ENCODE measurements at regions not wholly inside any gene's neighbourhood (a gene's known extent, or its start where the extent isn't known, plus 50 kb on each side); places are given as distances from the start of the nearest gene placed in this dataset.

DNA sequence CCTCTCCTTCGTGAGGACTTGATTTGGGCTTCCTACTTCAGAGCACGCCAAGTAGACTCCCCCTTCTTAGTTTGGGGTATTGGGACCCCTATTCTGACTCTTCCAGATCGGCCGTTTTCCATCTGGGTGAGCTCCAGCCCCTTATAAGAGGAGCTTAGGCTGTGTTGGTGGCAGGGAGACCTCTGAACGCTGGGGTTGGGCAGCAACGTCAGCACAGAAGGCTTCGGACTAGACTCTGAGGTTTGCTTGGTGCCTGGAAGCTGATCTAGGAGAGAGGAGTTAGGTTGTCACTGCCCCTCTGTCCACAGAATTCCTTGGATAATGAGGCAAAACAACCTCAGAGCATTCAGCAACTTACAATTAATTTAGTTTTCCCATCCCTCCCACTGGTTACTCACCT is 99.2 kb upstream of the RTL1 start:
- DNase-seq (ENCODE audit: low read depth in 2 of 2, low spot score in 1 of 2), result no peak

DNA sequence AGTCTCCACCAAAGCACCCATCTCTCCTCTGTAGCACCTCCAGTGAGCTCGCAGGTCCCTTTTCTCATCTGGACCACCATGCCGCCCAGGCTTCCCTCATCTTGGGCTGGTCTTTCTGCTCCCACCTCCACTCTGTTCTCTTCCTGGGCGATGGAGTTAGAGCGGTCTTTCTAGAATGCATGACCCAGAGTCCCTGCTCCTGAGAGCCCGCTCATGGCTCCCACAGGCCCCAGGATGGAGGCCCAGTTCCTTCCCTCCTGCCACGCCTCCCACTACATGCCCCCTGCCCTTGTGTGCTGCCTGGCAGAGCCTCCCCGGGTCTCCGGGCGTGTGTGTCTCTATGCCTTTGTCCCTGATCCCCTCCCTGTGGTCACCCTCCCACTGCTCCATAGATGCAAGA is 100.7 kb upstream of the RTL1 start:
- DNase-seq (ENCODE audit: low read depth in 2 of 2, low spot score in 1 of 2), result no peak

GRCh38 chr14:101004954-101005353 is 101.4 kb upstream of the RTL1 start:
- no peak for DNase-seq (ENCODE audit: low read depth in 2 of 2, low spot score in 1 of 2)

DNA sequence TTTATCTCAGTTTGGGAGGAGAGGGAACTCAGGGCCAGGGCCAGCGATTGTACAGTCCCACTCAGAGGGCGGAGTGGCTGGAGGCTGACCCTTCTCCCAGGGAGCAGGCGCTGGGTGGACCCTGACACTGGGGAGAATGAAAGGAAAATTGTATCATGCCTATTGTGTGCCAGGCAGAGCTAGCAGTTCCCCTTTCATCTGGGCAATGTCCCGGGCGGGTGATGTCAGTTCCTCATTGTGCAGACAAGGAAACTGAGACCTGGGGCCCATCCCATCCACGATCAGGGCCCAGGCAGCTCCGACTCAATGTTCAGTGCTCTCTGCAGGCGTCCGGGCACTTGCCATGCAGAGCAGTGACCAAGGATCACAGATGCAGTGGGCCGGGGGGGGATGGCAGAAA is 101.9 kb upstream of the RTL1 start:
- no peak for DNase-seq (ENCODE audit: low read depth in 2 of 2, low spot score in 1 of 2)

- DNase-seq (ENCODE audit: low read depth in 2 of 2, low spot score in 1 of 2), result no peak
Observed at GRCh38 chr14:101006008-101006407, 102.5 kb upstream of the RTL1 start.

- DNase-seq (ENCODE audit: low read depth in 2 of 2, low spot score in 1 of 2), result no peak
Observed at GRCh38 chr14:101007004-101007614, 103.6 kb upstream of the RTL1 start.

- DNase-seq (ENCODE audit: low read depth in 2 of 2, low spot score in 1 of 2), result no peak
Observed at GRCh38 chr14:101007765-101008164, 104.2 kb upstream of the RTL1 start.

DNA sequence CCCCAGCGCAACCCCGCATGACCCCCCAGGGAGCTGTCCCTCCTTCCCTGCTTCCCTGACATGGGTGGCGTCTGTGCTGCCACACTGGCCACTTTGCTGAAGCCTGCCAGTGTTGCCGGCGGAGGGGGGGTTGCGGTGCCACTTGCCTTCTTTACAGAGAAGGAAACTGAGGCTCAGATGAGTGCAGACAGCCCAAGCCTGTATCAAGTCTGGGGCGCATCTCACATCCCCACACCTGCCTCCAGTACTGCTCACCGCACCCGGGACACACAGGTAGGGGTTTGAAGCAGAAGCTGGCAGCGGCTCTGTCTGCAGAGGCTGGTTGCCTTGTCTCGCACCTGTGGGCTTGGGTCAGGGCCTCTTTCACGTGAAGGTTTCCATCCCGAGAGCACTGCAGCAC is 104.7 kb upstream of the RTL1 start:
- DNase-seq (ENCODE audit: low read depth in 2 of 2, low spot score in 1 of 2), result no peak

DNA sequence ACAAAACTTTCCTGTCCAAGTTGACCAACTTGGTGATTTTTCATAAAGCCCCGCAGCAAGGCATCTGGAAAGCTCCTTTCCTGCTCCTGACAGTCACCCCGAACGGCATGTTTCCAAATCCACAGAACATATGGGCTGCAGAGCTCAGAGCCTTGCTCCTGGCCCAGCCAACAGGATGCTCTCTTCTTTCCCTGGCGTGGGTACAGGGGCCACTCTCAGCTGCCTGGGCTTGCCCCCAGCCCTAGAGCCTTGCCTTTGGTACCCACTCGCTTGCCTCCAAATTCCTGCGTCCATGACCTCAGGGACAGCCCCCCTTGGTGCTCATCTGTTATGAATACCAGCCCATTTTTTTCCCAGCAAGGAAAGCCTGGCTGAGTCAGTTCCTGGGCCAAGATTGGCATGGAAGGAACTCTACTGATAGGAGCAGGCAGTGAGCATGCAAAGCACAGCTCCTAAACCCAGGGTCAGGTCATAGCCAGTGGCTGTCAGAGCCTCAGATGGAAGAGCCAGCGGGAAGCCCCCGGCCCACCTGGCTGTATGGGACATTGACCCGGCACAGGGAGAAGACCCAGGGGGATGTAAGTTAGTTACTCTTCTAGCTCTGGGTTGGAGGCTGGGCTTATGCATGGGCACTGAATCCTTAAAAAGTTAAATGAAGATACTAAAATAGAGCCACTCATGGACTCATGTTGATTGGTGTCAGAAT is 105.3 kb upstream of the RTL1 start:
- DNase-seq (ENCODE audit: low read depth in 2 of 2, low spot score in 1 of 2), result no peak

- DNase-seq (ENCODE audit: low read depth in 2 of 2, low spot score in 1 of 2), result no peak
Observed at GRCh38 chr14:101009531-101009930, 106.0 kb upstream of the RTL1 start.

DNA sequence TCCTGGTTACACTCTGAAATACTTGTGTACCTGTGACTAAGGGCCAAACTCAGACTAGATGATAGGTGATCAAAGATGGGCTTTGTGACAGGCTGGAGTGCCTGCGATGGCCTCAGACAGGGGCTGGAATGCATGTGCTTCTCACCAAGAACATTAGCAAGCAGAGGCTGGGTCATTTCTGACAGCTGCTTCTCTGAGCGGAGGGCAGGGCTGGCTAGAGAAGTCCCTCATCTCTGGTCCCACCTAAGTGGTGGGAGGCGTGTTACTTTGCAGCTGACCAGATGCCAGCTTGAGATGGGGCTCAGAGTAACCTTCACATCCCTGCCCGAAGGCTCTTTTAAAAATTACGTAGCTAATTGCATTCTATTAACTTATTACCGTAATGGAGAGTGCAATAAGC is 106.8 kb upstream of the RTL1 start:
- no peak for DNase-seq (ENCODE audit: low read depth in 2 of 2, low spot score in 1 of 2)

GRCh38 chr14:101010835-101011234 is 107.3 kb upstream of the RTL1 start:
- no peak for DNase-seq (ENCODE audit: low read depth in 2 of 2, low spot score in 1 of 2)

DNA sequence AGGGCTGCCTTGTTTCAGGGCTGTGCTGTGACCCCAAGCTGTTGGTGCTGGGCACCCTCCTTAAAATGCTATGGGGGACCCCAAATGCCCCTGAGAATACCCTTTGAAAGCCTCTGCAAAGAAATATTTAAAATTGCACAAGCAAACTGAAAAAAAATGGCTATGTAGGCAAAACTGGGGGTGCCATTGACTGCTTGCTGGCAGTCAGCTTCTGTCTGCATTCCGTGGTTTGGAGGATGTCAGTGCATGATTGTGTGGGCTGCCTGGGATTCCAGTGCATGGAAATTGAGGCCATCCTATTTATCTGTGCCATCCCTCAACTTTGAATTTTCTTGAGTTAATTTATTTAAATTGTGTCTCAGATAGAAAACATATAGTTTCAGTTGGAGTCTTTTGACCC is 113.7 kb upstream of the RTL1 start:
- DNase-seq (ENCODE audit: low read depth in 2 of 2, low spot score in 1 of 2), result no peak

DNA sequence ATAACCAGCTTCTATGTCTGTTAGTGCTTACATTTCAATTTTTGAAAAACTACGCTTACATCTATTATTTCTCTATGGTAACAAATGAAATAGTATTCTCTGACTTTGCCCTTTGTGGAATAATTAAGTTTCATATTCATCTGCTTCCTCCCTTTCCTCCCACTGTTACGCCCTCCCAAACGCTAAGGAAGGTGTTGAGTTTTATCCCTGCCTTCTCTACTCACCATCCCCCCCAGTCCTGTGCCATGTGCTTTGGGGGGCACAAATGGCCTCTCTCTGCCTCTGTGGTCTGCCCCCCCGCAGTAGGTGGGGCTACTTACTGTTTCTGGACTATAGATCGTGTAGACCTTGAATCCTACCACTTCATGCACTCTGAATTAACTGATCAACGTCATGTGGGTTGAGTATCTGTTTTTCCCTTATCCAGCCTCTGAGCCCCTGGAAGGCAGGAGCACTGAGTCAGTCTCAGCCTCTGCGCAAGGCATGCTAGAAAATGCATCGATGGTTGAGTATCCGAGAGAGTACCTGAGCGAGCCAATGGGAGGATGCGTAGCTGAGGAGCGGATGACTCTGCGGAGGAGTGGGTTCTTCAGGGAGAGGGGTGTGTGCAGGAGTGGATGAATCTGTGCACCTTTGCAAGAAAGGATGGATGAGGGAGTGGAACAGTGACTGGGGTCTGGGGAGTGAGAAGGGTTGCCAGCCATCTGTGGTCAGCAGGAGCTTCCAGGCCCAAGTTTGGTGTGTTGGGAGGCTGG is 114.5 kb upstream of the RTL1 start:
- DNase-seq (ENCODE audit: low read depth in 2 of 2, low spot score in 1 of 2), result no peak

GRCh38 chr14:101018561-101019290 is 115.2 kb upstream of the RTL1 start:
- DNase-seq (ENCODE audit: low read depth in 2 of 2, low spot score in 1 of 2), result no peak

DNA sequence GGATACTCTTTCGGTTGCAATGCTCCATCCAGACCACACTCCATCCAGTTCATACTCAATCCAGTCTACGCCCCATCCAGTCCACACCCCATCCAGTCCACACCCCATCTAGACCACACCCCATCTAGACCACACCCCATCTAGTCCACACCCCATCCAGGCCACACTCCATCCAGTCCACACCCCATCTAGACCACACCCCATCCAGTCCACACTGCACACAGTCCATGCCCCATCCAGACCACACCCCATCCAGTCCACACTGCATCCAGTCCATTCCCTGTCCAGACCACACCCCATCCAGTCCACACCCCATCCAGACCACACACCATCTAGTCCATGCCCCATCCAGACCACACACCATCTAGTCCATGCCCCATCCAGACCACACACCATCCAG is 116.0 kb upstream of the RTL1 start:
- no peak for DNase-seq (ENCODE audit: low read depth in 2 of 2, low spot score in 1 of 2)

GRCh38 chr14:101019990-101020710 is 116.6 kb upstream of the RTL1 start:
- DNase-seq (ENCODE audit: low read depth in 2 of 2, low spot score in 1 of 2), result no peak

DNA sequence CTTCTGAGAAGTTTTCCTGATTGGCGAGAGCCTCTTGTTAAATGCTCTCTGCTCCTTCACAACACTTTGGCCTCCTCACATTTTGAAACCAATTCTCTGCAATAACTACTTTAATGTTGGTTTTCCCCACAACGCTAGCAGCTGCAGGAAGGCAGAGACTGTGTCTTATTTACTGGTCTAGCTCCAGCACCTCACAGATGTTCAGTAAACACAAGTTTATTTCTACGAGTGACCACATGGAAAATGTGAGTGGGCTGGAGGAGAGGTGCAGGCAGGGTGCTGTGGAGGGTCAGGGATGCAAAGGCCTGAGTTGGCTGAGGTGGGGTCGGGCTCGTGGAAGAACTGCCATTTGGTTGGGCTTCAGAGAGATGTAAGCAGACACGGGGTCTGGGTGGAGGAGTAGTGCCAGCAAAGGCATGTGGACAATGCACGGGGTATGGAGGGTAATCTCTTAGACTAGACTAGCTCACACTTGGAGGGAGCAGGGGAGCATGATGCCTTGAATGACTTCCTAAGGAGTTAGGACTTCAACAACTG is 117.4 kb upstream of the RTL1 start:
- DNase-seq (ENCODE audit: low read depth in 2 of 2, low spot score in 1 of 2), result no peak

GRCh38 chr14:101022121-101022520 is 118.6 kb upstream of the RTL1 start:
- DNase-seq (ENCODE audit: low read depth in 2 of 2, low spot score in 1 of 2), result no peak

- no peak for DNase-seq (ENCODE audit: low read depth in 2 of 2, low spot score in 1 of 2)
Observed at GRCh38 chr14:101022916-101023435, 119.5 kb upstream of the RTL1 start.

- no peak for DNase-seq (ENCODE audit: low read depth in 2 of 2, low spot score in 1 of 2)
Observed at GRCh38 chr14:101024686-101025085, 121.2 kb upstream of the RTL1 start.
